Uterus (tissue), 2 donors: ENCODE measurements at regions not wholly inside any gene's neighbourhood (a gene's known extent, or its start where the extent isn't known, plus 50 kb on each side); places are given as distances from the start of the nearest gene placed in this dataset.

Experiments used
- POLR2A ChIP-seq, 2 donors: fragments of 450-650 bp; IDR thresholded peaks; one replicate each; pipeline ENCODE4 v1.6.1; 2016; ENCODE audit warnings: antibody characterized with exemption in 2 of 2, mild to moderate bottlenecking in 1 of 2, moderate library complexity in 1 of 2
- TF ChIP-seq, protein P1 (sequence below), 4 experiments: fragments of 200-600 bp in 2 of 4; fragments of 450-650 bp in 2 of 4; sonication (generic) in 2 of 4; IDR thresholded peaks; one replicate each; pipeline ENCODE4 v1.5.1; 2016 to 2019; ENCODE audit warnings: antibody characterized with exemption in 4 of 4, mild to moderate bottlenecking in 2 of 4, moderate library complexity in 1 of 4

DNA sequence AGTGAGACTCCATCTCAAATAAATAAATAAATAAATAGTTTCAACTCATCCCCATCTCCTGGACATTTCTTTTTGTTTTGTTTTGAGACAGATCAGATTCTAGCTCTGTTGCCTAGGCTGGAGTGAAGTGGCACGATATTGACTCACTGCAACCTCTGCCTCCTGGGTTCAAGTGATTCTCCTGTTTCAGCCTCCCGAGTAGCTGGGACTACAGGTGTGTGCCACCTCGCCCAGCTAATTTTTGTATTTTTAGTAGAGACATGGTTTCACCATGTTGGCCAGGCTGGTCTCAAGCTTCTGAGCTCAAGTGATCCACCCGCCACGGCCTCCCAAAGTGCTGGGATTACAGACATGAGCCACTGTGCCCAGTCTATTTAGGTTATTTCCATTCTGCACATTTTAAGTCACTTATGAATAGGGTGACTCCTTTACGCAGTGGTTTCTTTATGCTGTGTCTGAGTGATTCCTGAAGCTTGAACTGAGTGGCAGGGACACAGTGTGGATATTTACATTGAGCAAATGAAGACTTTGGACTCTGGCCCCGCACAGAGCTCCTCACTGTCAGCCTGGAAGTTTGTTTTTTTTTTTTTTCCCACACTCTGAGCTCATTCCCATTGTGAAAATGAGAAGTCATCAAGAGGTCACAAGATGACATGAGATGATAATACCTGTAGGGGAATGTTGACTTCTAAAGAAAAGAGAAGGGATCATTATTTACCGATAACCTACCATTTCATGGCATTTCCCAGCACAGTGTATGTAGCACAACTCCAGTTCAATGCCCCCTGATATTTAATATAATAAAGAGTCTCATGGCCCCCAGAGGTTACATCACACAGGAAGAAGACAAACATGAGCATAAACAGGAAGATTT is 72.6 kb downstream of the TBX3 start:
- TF ChIP-seq, protein P1, sequence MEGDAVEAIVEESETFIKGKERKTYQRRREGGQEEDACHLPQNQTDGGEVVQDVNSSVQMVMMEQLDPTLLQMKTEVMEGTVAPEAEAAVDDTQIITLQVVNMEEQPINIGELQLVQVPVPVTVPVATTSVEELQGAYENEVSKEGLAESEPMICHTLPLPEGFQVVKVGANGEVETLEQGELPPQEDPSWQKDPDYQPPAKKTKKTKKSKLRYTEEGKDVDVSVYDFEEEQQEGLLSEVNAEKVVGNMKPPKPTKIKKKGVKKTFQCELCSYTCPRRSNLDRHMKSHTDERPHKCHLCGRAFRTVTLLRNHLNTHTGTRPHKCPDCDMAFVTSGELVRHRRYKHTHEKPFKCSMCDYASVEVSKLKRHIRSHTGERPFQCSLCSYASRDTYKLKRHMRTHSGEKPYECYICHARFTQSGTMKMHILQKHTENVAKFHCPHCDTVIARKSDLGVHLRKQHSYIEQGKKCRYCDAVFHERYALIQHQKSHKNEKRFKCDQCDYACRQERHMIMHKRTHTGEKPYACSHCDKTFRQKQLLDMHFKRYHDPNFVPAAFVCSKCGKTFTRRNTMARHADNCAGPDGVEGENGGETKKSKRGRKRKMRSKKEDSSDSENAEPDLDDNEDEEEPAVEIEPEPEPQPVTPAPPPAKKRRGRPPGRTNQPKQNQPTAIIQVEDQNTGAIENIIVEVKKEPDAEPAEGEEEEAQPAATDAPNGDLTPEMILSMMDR (IDR thresholded peaks at IDR 0.05), result no peak
- TF ChIP-seq POLR2A (IDR thresholded peaks at IDR 0.05), result no peak
